ENCODE measurements at regions not wholly inside any gene's neighbourhood (a gene's known extent, or its start where the extent isn't known, plus 50 kb on each side); places are given as distances from the start of the nearest gene placed in this dataset.

- H3K27me3 Mint-ChIP-seq (ENCODE audit: low read depth): no peaks in the 10 kb centered on the region
- no peak overlapping the region for H3K27ac Mint-ChIP-seq
- H3K36me3 Mint-ChIP-seq (ENCODE audit: low read depth): no peaks in the 10 kb centered on the region
- H3K4me1 Mint-ChIP-seq: peaks cover 6% of the 10 kb centered on the region
- no peak for TF ChIP-seq CTCF (IDR thresholded peaks at IDR 0.05; ENCODE audit: unreplicated experiment in 3 of 3)
- no peak overlapping the region for H3K4me3 Mint-ChIP-seq
- H3K9me3 Mint-ChIP-seq: no peaks in the 10 kb centered on the region
Measured at GRCh38 chr2:184272056-184272455, 326.3 kb upstream of the ZNF804A start.

GRCh38 chr2:184294831-184295230 lies 303.5 kb upstream of the ZNF804A start:
- H3K4me1 Mint-ChIP-seq: no peaks in the 10 kb centered on the region
- H3K4me3 Mint-ChIP-seq: no peak overlapping the region
- no peaks in the 10 kb centered on the region for H3K36me3 Mint-ChIP-seq (ENCODE audit: low read depth)
- peaks cover 3% of the 10 kb centered on the region for H3K27me3 Mint-ChIP-seq (ENCODE audit: low read depth)
- no peak for TF ChIP-seq CTCF (IDR thresholded peaks at IDR 0.05; ENCODE audit: unreplicated experiment in 3 of 3)
- no peaks in the 10 kb centered on the region for H3K9me3 Mint-ChIP-seq
- H3K27ac Mint-ChIP-seq: no peak overlapping the region

- TF ChIP-seq CTCF (IDR thresholded peaks at IDR 0.05; ENCODE audit: unreplicated experiment in 3 of 3): no peak
- no peaks in the 10 kb centered on the region for H3K9me3 Mint-ChIP-seq
- H3K4me3 Mint-ChIP-seq: no peak overlapping the region
- no peaks in the 10 kb centered on the region for H3K4me1 Mint-ChIP-seq
- H3K36me3 Mint-ChIP-seq (ENCODE audit: low read depth): no peaks in the 10 kb centered on the region
- H3K27ac Mint-ChIP-seq: no peak overlapping the region
- H3K27me3 Mint-ChIP-seq (ENCODE audit: low read depth): peaks cover 3% of the 10 kb centered on the region
Measured at GRCh38 chr2:184297085-184297484, 301.2 kb upstream of the ZNF804A start.

GRCh38 chr2:184302506-184302905 lies 295.8 kb upstream of the ZNF804A start:
- no peak for TF ChIP-seq CTCF (IDR thresholded peaks at IDR 0.05; ENCODE audit: unreplicated experiment in 3 of 3)
- Mint-ChIP-seq H3K27ac (no peak overlapping the region), H3K27me3 (ENCODE audit: low read depth) (no peaks in the 10 kb centered on the region), H3K4me1 (no peaks in the 10 kb centered on the region), H3K36me3 (ENCODE audit: low read depth) (no peaks in the 10 kb centered on the region), H3K4me3 (no peak overlapping the region), H3K9me3 (no peaks in the 10 kb centered on the region)

GRCh38 chr2:184304006-184304405 lies 294.3 kb upstream of the ZNF804A start:
- Mint-ChIP-seq H3K27me3 (ENCODE audit: low read depth) (no peaks in the 10 kb centered on the region), H3K4me3 (no peak overlapping the region)
- no peak for TF ChIP-seq CTCF (IDR thresholded peaks at IDR 0.05; ENCODE audit: unreplicated experiment in 3 of 3)

GRCh38 chr2:184305105-184305504 lies 293.2 kb upstream of the ZNF804A start:
- Mint-ChIP-seq H3K4me1 (no peaks in the 10 kb centered on the region), H3K9me3 (no peaks in the 10 kb centered on the region), H3K27me3 (ENCODE audit: low read depth) (no peaks in the 10 kb centered on the region), H3K36me3 (ENCODE audit: low read depth) (no peaks in the 10 kb centered on the region), H3K27ac (no peak overlapping the region), H3K4me3 (no peak overlapping the region)
- TF ChIP-seq CTCF (IDR thresholded peaks at IDR 0.05; ENCODE audit: unreplicated experiment in 3 of 3): no peak

More at GRCh38 chr2:184304006-184304405, 294.3 kb upstream of the ZNF804A start:
- no peaks in the 10 kb centered on the region for H3K9me3 Mint-ChIP-seq
- no peaks in the 10 kb centered on the region for H3K4me1 Mint-ChIP-seq
- H3K27ac Mint-ChIP-seq: no peak overlapping the region
- H3K36me3 Mint-ChIP-seq (ENCODE audit: low read depth): no peaks in the 10 kb centered on the region

Data from nephron (organoid).